ENCODE measurements at regions not wholly inside any gene's neighbourhood (a gene's known extent, or its start where the extent isn't known, plus 50 kb on each side); places are given as distances from the start of the nearest gene placed in this dataset.

GRCh38 chr5:117456866-117457470 is 882.3 kb upstream of the SEMA6A start:
- no peak overlapping the region; the same call in 1 of the 2 replicates for H3K4me3 Mint-ChIP-seq
- H3K27ac Mint-ChIP-seq: no peak overlapping the region

GRCh38 chr5:117455236-117456233 is 880.9 kb upstream of the SEMA6A start:
- DNase-seq: no peak
- no peak overlapping the region for H3K27ac Mint-ChIP-seq
- no peaks in the 10 kb centered on the region; the same call in 1 of the 2 replicates for H3K27me3 Mint-ChIP-seq (ENCODE audit: insufficient read depth)
- 0 out of 2 replicates have a peak, but pooled peaks have one; percentile 25 for TF ChIP-seq CTCF (IDR thresholded peaks at IDR 0.05)
- H3K4me3 Mint-ChIP-seq: no peak overlapping the region
- H3K36me3 Mint-ChIP-seq (ENCODE audit: low read depth): no peaks in the 10 kb centered on the region
- H3K4me1 Mint-ChIP-seq (ENCODE audit: low read depth): peaks cover 8% of the 10 kb centered on the region; the same call in 1 of the 2 replicates
- no peaks in the 10 kb centered on the region for H3K9me3 Mint-ChIP-seq

More at GRCh38 chr5:117456866-117457470, 882.3 kb upstream of the SEMA6A start:
- Mint-ChIP-seq H3K27me3 (ENCODE audit: insufficient read depth) (no peaks in the 10 kb centered on the region; the same call in 1 of the 2 replicates), H3K36me3 (ENCODE audit: low read depth) (no peaks in the 10 kb centered on the region), H3K4me1 (ENCODE audit: low read depth) (peaks cover 8% of the 10 kb centered on the region; the same call in 1 of the 2 replicates), H3K9me3 (no peaks in the 10 kb centered on the region)
- TF ChIP-seq CTCF (IDR thresholded peaks at IDR 0.05): no peak
- no peak for DNase-seq

- no peaks in the 10 kb centered on the region for H3K36me3 Mint-ChIP-seq (ENCODE audit: low read depth)
- TF ChIP-seq CTCF (IDR thresholded peaks at IDR 0.05): peak; percentile 84
- DNase-seq: no peak
- H3K27me3 Mint-ChIP-seq (ENCODE audit: insufficient read depth): no peaks in the 10 kb centered on the region; the same call in 1 of the 2 replicates
- no peak overlapping the region for H3K4me3 Mint-ChIP-seq
- no peaks in the 10 kb centered on the region for H3K9me3 Mint-ChIP-seq
- peaks cover 8% of the 10 kb centered on the region; the same call in 1 of the 2 replicates for H3K4me1 Mint-ChIP-seq (ENCODE audit: low read depth)
- no peak overlapping the region for H3K27ac Mint-ChIP-seq
Observed at GRCh38 chr5:117454716-117455212, 880.1 kb upstream of the SEMA6A start.

- H3K9me3 Mint-ChIP-seq: no peaks in the 10 kb centered on the region; the same call in 1 of the 2 replicates
- no peaks in the 10 kb centered on the region for H3K36me3 Mint-ChIP-seq (ENCODE audit: low read depth)
- no peak overlapping the region for H3K27ac Mint-ChIP-seq
- no peak overlapping the region for H3K4me3 Mint-ChIP-seq
- no peaks in the 10 kb centered on the region; the same call in 1 of the 2 replicates for H3K27me3 Mint-ChIP-seq (ENCODE audit: insufficient read depth)
- no peak for TF ChIP-seq CTCF (IDR thresholded peaks at IDR 0.05)
- no peak for DNase-seq
- H3K4me1 Mint-ChIP-seq (ENCODE audit: low read depth): no peaks in the 10 kb centered on the region; the same call in 1 of the 2 replicates
Observed at GRCh38 chr5:117436846-117437245, 862.2 kb upstream of the SEMA6A start.

GRCh38 chr5:117435203-117435602 is 860.6 kb upstream of the SEMA6A start:
- no peaks in the 10 kb centered on the region; the same call in 1 of the 2 replicates for H3K27me3 Mint-ChIP-seq (ENCODE audit: insufficient read depth)
- H3K9me3 Mint-ChIP-seq: no peaks in the 10 kb centered on the region; the same call in 1 of the 2 replicates
- DNase-seq: no peak
- no peaks in the 10 kb centered on the region for H3K36me3 Mint-ChIP-seq (ENCODE audit: low read depth)
- H3K4me1 Mint-ChIP-seq (ENCODE audit: low read depth): no peaks in the 10 kb centered on the region; the same call in 1 of the 2 replicates
- H3K4me3 Mint-ChIP-seq: no peak overlapping the region
- no peak overlapping the region for H3K27ac Mint-ChIP-seq
- no peak for TF ChIP-seq CTCF (IDR thresholded peaks at IDR 0.05)

Measured in HFFc6 (cell line).